H1 (cell line): ENCODE measurements at regions not wholly inside any gene's neighbourhood (a gene's known extent, or its start where the extent isn't known, plus 50 kb on each side); places are given as distances from the start of the nearest gene placed in this dataset.

ENCODE experiments used
- CTCF ChIA-PET: fragments of 300-600 bp; sonication (Branson Sonifier 250); formaldehyde crosslinking; loops from one replicate; lab custom pipeline; 2021; ENCODE audit not compliant: partially characterized antibody; lab: Charles Lee
- POLR2A ChIA-PET: fragments of 300-600 bp; sonication (Branson Sonifier 250); formaldehyde crosslinking; loops from one replicate; lab custom pipeline; 2021; ENCODE audit warnings: inconsistent platforms; ENCODE audit not compliant: partially characterized antibody; lab: Charles Lee
- DNase-seq, 2 experiments: peaks; one replicate each; pipeline versions ENCODE4 v3.0.0 to v3.0.0-alpha.2; 2010 to 2022; ENCODE audit warnings: low spot score in 2 of 2, low read depth in 1 of 2, mixed read lengths in 1 of 2
- FAIRE-seq: peaks from 2 replicates; lab custom pipeline; 2011; peaks lifted over from hg19 to GRCh38; lab: Jason Lieb, UNC
- H2AFZ ChIP-seq: 2 replicates; pipeline ENCODE4 v1.8.1; 2012; ENCODE audit warnings: low read length, inconsistent platforms
- H2AK5ac ChIP-seq: 2 replicates; pipeline ENCODE4 v1.6.1; 2013; ENCODE audit warnings: low read depth, low read length
- H2BK120ac ChIP-seq: replicated peaks from 2 replicates; pipeline ENCODE3; 2013; ENCODE audit warnings: low read depth, low read length, inconsistent platforms
- H2BK12ac ChIP-seq: 2 replicates; pipeline ENCODE4 v1.6.1; 2013; ENCODE audit warnings: low read depth, low read length
- H2BK15ac ChIP-seq: 2 replicates; pipeline ENCODE4 v1.6.1; 2013; ENCODE audit warnings: low read length
- H2BK20ac ChIP-seq: 2 replicates; pipeline ENCODE4 v1.6.1; 2013; ENCODE audit warnings: low read length
- H2BK5ac ChIP-seq: 2 replicates; pipeline ENCODE4 v1.6.1; 2013; ENCODE audit warnings: low read depth, low read length
- H3K14ac ChIP-seq: 2 replicates; pipeline ENCODE4 v1.6.1; 2013; ENCODE audit warnings: inconsistent platforms; ENCODE audit not compliant: insufficient read length
- H3K18ac ChIP-seq: 2 replicates; pipeline ENCODE4 v1.6.1; 2013; ENCODE audit warnings: low read length; ENCODE audit errors: extremely low read depth
- H3K23ac ChIP-seq: 2 replicates; pipeline ENCODE4 v1.6.1; 2013; ENCODE audit warnings: inconsistent platforms; ENCODE audit not compliant: insufficient read length
- H3K23me2 ChIP-seq: 2 replicates; pipeline ENCODE4 v1.6.1; 2013; ENCODE audit warnings: low read depth, low read length
- H3K27ac ChIP-seq: 2 replicates; pipeline ENCODE4 v1.6.1; 2011; ENCODE audit warnings: low read depth, low read length, inconsistent platforms
- H3K27me3 ChIP-seq, 4 experiments: replicated peaks in 1 of 4; 1 replicate in 1 of 4; 2 replicates in 3 of 4; pipeline versions ENCODE4 v1.6.1 to v1.8.1; 2011 to 2013; ENCODE audit warnings: low read length in 3 of 4, mild to moderate bottlenecking in 3 of 4, inconsistent platforms in 2 of 4, mixed read lengths in 2 of 4, moderate library complexity in 1 of 4; ENCODE audit not compliant: control insufficient read depth in 3 of 4, insufficient read depth in 3 of 4; ENCODE audit errors: extremely low read depth in 1 of 4
- H3K36me3 ChIP-seq, 4 experiments: 2 replicates each; pipeline versions ENCODE4 v1.6.1 to v1.8.1; 2011 to 2013; ENCODE audit warnings: mild to moderate bottlenecking in 4 of 4, low read length in 3 of 4, moderate library complexity in 2 of 4, control low read depth in 1 of 4, inconsistent platforms in 1 of 4; ENCODE audit not compliant: insufficient read depth in 4 of 4, control insufficient read depth in 2 of 4
- H3K4ac ChIP-seq: replicated peaks from 2 replicates; pipeline ENCODE3; 2013; ENCODE audit warnings: low read length, low read depth, mixed read lengths, inconsistent platforms; ENCODE audit not compliant: insufficient read length
- H3K4me1 ChIP-seq, 4 experiments: replicated peaks in 1 of 4; 1 replicate in 1 of 4; 2 replicates in 3 of 4; pipeline versions ENCODE4 v1.6.1 to v1.8.1; 2011 to 2013; ENCODE audit warnings: low read length in 3 of 4, inconsistent platforms in 2 of 4, mixed read lengths in 1 of 4; ENCODE audit not compliant: insufficient read depth in 4 of 4, control insufficient read depth in 3 of 4
- H3K4me2 ChIP-seq, 2 experiments: 2 replicates each; pipeline versions ENCODE4 v1.6.1 to v1.8.1; 2011 to 2013; ENCODE audit warnings: low read depth in 2 of 2, low read length in 2 of 2, control low read depth in 1 of 2, inconsistent platforms in 1 of 2, mild to moderate bottlenecking in 1 of 2; ENCODE audit not compliant: insufficient read depth in 1 of 2
- H3K4me3 ChIP-seq, 4 experiments: fragments of 200-600, 300-600 bp in 1 of 4; sonication (generic), shearing (Covaris generic), sonication (Bioruptor Twin) in 1 of 4; 2 replicates each; pipeline versions ENCODE4 v1.5.1 to v1.8.1; 2011 to 2016; ENCODE audit warnings: low read length in 4 of 4, low read depth in 3 of 4, control low read depth in 2 of 4, inconsistent platforms in 2 of 4, mild to moderate bottlenecking in 2 of 4, mixed read lengths in 1 of 4, moderate library complexity in 1 of 4; ENCODE audit not compliant: insufficient read depth in 2 of 4; ENCODE audit errors: extremely low read depth in 1 of 4
- H3K56ac ChIP-seq: replicated peaks from 2 replicates; pipeline ENCODE3; 2013; ENCODE audit warnings: low read depth, mild to moderate bottlenecking, mixed read lengths, low read length, inconsistent platforms; ENCODE audit not compliant: insufficient read length
- H3K79me1 ChIP-seq: 2 replicates; pipeline ENCODE4 v1.6.1; 2013; ENCODE audit warnings: low read depth, low read length, control low read depth
- H3K79me2 ChIP-seq, 2 experiments: 2 replicates each; pipeline versions ENCODE4 v1.6.1 to v1.8.1; 2012 to 2013; ENCODE audit warnings: low read length in 2 of 2, mild to moderate bottlenecking in 2 of 2, inconsistent platforms in 1 of 2; ENCODE audit not compliant: insufficient read depth in 2 of 2, control insufficient read depth in 1 of 2
- H3K9ac ChIP-seq, 4 experiments: replicated peaks in 1 of 4; 1 replicate in 1 of 4; 2 replicates in 3 of 4; pipeline versions ENCODE4 v1.6.1 to v1.8.1; 2011 to 2013; ENCODE audit warnings: low read depth in 3 of 4, low read length in 3 of 4, control low read depth in 2 of 4, mild to moderate bottlenecking in 2 of 4, moderate library complexity in 2 of 4, inconsistent platforms in 1 of 4; ENCODE audit errors: extremely low read depth in 1 of 4
- H3K9me3 ChIP-seq, 2 experiments: 2 replicates each; pipeline versions ENCODE4 v1.6.1 to v1.8.1; 2012 to 2013; ENCODE audit warnings: mild to moderate bottlenecking in 2 of 2, moderate library complexity in 2 of 2, control low read depth in 1 of 2, inconsistent platforms in 1 of 2, low read depth in 1 of 2, low read length in 1 of 2, mixed read lengths in 1 of 2; ENCODE audit not compliant: insufficient read depth in 2 of 2
- H4K20me1 ChIP-seq, 2 experiments: replicated peaks in 1 of 2; 2 replicates each; pipeline versions ENCODE3 to v1.8.1; 2011 to 2013; ENCODE audit warnings: inconsistent platforms in 2 of 2, low read length in 2 of 2, mild to moderate bottlenecking in 1 of 2; ENCODE audit not compliant: insufficient read depth in 2 of 2, control insufficient read depth in 1 of 2
- H4K5ac ChIP-seq: 2 replicates; pipeline ENCODE4 v1.6.1; 2013; ENCODE audit warnings: low read length, low read depth, mixed read lengths, inconsistent platforms; ENCODE audit not compliant: insufficient read length
- H4K8ac ChIP-seq: 2 replicates; pipeline ENCODE4 v1.8.0; 2013; ENCODE audit warnings: mild to moderate bottlenecking, moderate library complexity, low read length, inconsistent platforms; ENCODE audit not compliant: insufficient read depth; ENCODE audit errors: extremely low read depth
- H4K91ac ChIP-seq: replicated peaks from 2 replicates; pipeline ENCODE3; 2013; ENCODE audit warnings: low read length, mixed read lengths, inconsistent platforms; ENCODE audit not compliant: insufficient read length
- FOSL1 ChIP-seq: IDR thresholded peaks from 2 replicates; pipeline ENCODE4 v1.6.1; 2011; ENCODE audit warnings: mild to moderate bottlenecking, low read depth, low read length, moderate library complexity; ENCODE audit not compliant: insufficient read depth
- GTF2F1 ChIP-seq: IDR thresholded peaks from 2 replicates; pipeline ENCODE4 v1.6.1; 2012; ENCODE audit warnings: low read depth, low read length, improper control_type of control experiment, borderline replicate concordance
- JUN ChIP-seq: IDR thresholded peaks from 2 replicates; pipeline ENCODE4 v1.6.1; 2011; ENCODE audit warnings: low read depth, mild to moderate bottlenecking, improper control_type of control experiment, low read length
- JUND ChIP-seq: IDR thresholded peaks from 2 replicates; pipeline ENCODE4 v1.6.1; 2011; ENCODE audit warnings: mild to moderate bottlenecking, improper control_type of control experiment, low read length
- POU5F1 ChIP-seq: IDR thresholded peaks from 2 replicates; pipeline ENCODE4 v1.6.1; 2011; ENCODE audit warnings: low read depth, mild to moderate bottlenecking, low read length, moderate library complexity
- RNF2 ChIP-seq: fragments of 200-900, 300-1000 bp; sonication (generic); IDR thresholded peaks from 2 replicates; pipeline ENCODE4 v1.7.1; 2016; ENCODE audit warnings: borderline replicate concordance, low read depth, mild to moderate bottlenecking, antibody characterized with exemption, low read length; ENCODE audit not compliant: poor library complexity, severe bottlenecking; ENCODE audit errors: missing control alignments
- WGBS, 2 experiments: shearing (Covaris generic) in 1 of 2; methylation state at CpG; one replicate each; pipeline versions ENCODE4 v1.1.6 to v1.1.7; 2013 to 2015; ENCODE audit warnings: low lambda C conversion rate in 2 of 2, mixed read lengths in 2 of 2, inconsistent platforms in 1 of 2, low coverage in 1 of 2, missing lambda C conversion rate in 1 of 2; ENCODE audit not compliant: insufficient replicate concordance in 2 of 2, insufficient coverage in 1 of 2, insufficient read length in 1 of 2; ENCODE audit errors: extremely low coverage in 1 of 2, missing lambda C conversion rate in 1 of 2; 5-methylcytosine and 5-hydroxymethylcytosine counted together

DNA sequence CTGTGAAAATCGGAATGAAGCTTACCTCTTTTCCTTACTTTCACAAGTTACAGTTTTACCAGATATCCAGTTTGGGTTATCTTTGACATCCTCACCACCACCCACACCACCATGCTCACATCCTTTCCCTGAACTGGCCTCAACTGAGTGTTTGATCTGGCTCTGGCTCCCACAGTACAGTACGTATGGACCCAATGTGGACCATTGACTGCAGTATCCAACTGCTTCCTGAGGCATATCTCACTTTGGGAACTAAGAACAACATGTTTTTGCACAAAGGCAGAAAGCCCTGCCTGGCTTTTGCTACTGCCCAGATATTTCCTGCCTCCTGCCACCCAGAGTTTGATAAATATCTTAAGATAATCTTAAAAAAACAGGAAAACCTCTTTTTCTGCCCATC is 1232.0 kb upstream of the CDH18 start:
- Histone ChIP-seq H4K20me1 (no peaks in the 10 kb centered on the region), H3K4me1 (no peaks in the 10 kb centered on the region), H4K91ac (no peak overlapping the region), H3K14ac (no peak overlapping the region), H3K56ac (no peak overlapping the region), H2BK5ac (no peak overlapping the region), H3K4me2 (no peak overlapping the region), H2BK20ac (no peak overlapping the region), H2AK5ac (no peak overlapping the region), H3K79me2 (no peaks in the 10 kb centered on the region), H2BK120ac (no peak overlapping the region), H4K8ac (no peak overlapping the region), H2BK15ac (no peak overlapping the region), H3K27ac (no peak overlapping the region), H3K23ac (no peak overlapping the region), H3K23me2 (no peaks in the 10 kb centered on the region), H4K5ac (no peak overlapping the region), H3K18ac (no peak overlapping the region), H2BK12ac (no peak overlapping the region), H3K4me3 (no peak overlapping the region), H2AFZ (no peak overlapping the region), H3K4ac (no peak overlapping the region), H3K9me3 (no peaks in the 10 kb centered on the region), H3K36me3 (no peaks in the 10 kb centered on the region), H3K79me1 (no peaks in the 10 kb centered on the region), H3K9ac (no peak overlapping the region), H3K27me3 (no peaks in the 10 kb centered on the region)
- DNase-seq, result no peak
- ChIA-PET POLR2A (no interaction called here), CTCF (interaction anchor here (1.3 kb wide), 1 partner anchor 10 kb away, joined by 6 read pairs; no protein-coding TSS in a partner anchor)
- 97% methylated on average over 2 of the region's 2 CpGs; no CpG with 5 or more reads in 1 of the 2 experiments for WGBS, 2 experiments
- TF ChIP-seq RNF2, result no peak
- no peak for TF ChIP-seq FOSL1
- no peak for TF ChIP-seq JUN
- no peak for TF ChIP-seq POU5F1
- TF ChIP-seq JUND, result no peak
- no peak for TF ChIP-seq GTF2F1
- FAIRE-seq, result no peak
